Keratinocyte (primary cell): ENCODE measurements at regions not wholly inside any gene's neighbourhood (a gene's known extent, or its start where the extent isn't known, plus 50 kb on each side); places are given as distances from the start of the nearest gene placed in this dataset.

ENCODE experiments used
- DNase-seq: peaks from one replicate; pipeline ENCODE4 v3.0.0-alpha.2; 2011; ENCODE audit warnings: low read depth, missing footprints, low spot score
- FAIRE-seq: peaks from 2 replicates; lab custom pipeline; 2011; peaks lifted over from hg19 to GRCh38; lab: Jason Lieb, UNC
- H2AFZ ChIP-seq: 2 replicates; pipeline ENCODE4 v1.6.0; 2012; ENCODE audit warnings: low read length, control low read depth, inconsistent platforms; ENCODE audit not compliant: control insufficient read depth
- H3K27ac ChIP-seq: 2 replicates; pipeline ENCODE4 v1.5.1; 2011; ENCODE audit warnings: low read length; ENCODE audit not compliant: control insufficient read depth, insufficient read depth
- H3K27me3 ChIP-seq: 3 replicates; pipeline ENCODE4 v1.6.0; 2011; ENCODE audit warnings: low read length; ENCODE audit not compliant: control insufficient read depth, insufficient read depth; ENCODE audit errors: extremely low read depth
- H3K36me3 ChIP-seq, 2 experiments: 2 replicates in 1 of 2; 3 replicates in 1 of 2; pipeline ENCODE4 v1.5.1; 2011; ENCODE audit warnings: low read length in 2 of 2, mild to moderate bottlenecking in 1 of 2; ENCODE audit not compliant: control insufficient read depth in 2 of 2, insufficient read depth in 2 of 2; ENCODE audit errors: extremely low read depth in 1 of 2
- H3K4me1 ChIP-seq: 3 replicates; pipeline ENCODE4 v1.5.1; 2011; ENCODE audit warnings: low read length; ENCODE audit not compliant: control insufficient read depth, insufficient read depth; ENCODE audit errors: extremely low read depth
- H3K4me2 ChIP-seq: 3 replicates; pipeline ENCODE4 v1.6.0; 2011; ENCODE audit warnings: low read depth, low read length; ENCODE audit not compliant: control insufficient read depth, insufficient read depth; ENCODE audit errors: extremely low read depth
- H3K4me3 ChIP-seq, 3 experiments: fragments of 200-600 bp in 1 of 3; sonication (generic) in 1 of 3; 2 replicates in 2 of 3; 3 replicates in 1 of 3; pipeline ENCODE4 v1.5.1; 2011 to 2016; ENCODE audit warnings: low read length in 3 of 3, mild to moderate bottlenecking in 3 of 3, control low read depth in 2 of 3, inconsistent platforms in 1 of 3, low read depth in 1 of 3, mixed read lengths in 1 of 3, mixed run types in 1 of 3, moderate library complexity in 1 of 3; ENCODE audit not compliant: control insufficient read depth in 2 of 3, insufficient read depth in 2 of 3; ENCODE audit errors: extremely low read depth in 1 of 3
- H3K79me2 ChIP-seq: 2 replicates; pipeline ENCODE4 v1.6.0; 2012; ENCODE audit warnings: low read length; ENCODE audit not compliant: control insufficient read depth, insufficient read depth
- H3K9ac ChIP-seq: 3 replicates; pipeline ENCODE4 v1.6.0; 2011; ENCODE audit warnings: low read length; ENCODE audit not compliant: control insufficient read depth, insufficient read depth; ENCODE audit errors: extremely low read depth
- H3K9me1 ChIP-seq: 3 replicates; pipeline ENCODE4 v1.6.0; 2011; ENCODE audit warnings: low read length; ENCODE audit not compliant: control insufficient read depth, insufficient read depth; ENCODE audit errors: extremely low read depth
- H3K9me3 ChIP-seq: 2 replicates; pipeline ENCODE4 v1.5.1; 2012; ENCODE audit warnings: low read depth, low read length; ENCODE audit not compliant: control insufficient read depth
- H4K20me1 ChIP-seq: 3 replicates; pipeline ENCODE4 v1.6.0; 2011; ENCODE audit warnings: low read length; ENCODE audit not compliant: control insufficient read depth, insufficient read depth; ENCODE audit errors: extremely low read depth
- CTCF ChIP-seq, 3 experiments: IDR thresholded peaks in 1 of 3; conservative IDR thresholded peaks in 1 of 3; optimal IDR thresholded peaks in 1 of 3; 2 replicates in 2 of 3; 3 replicates in 1 of 3; pipeline versions ENCODE3 to v1.5.1; 2011; ENCODE audit warnings: low read length in 3 of 3, mild to moderate bottlenecking in 3 of 3, moderate library complexity in 2 of 3, control low read depth in 1 of 3, inconsistent platforms in 1 of 3; ENCODE audit not compliant: insufficient read depth in 2 of 3; ENCODE audit errors: extremely low read depth in 1 of 3
- EZH2 ChIP-seq: IDR thresholded peaks from one replicate; pipeline ENCODE4 v1.6.1; 2012; ENCODE audit warnings: inconsistent platforms, mild to moderate bottlenecking, low read length, moderate library complexity
- dilution Hi-C: fragments of 300-500 bp; cut with MboI; formaldehyde crosslinking; loops from one replicate; pipeline ENCODE4 v1.7.0; 2020; ENCODE audit warnings: low sequenced_read_pairs; ENCODE audit not compliant: extremely low pct_ligation_motif_present

GRCh38 chr6:19299129-19299528 is 538.0 kb upstream of the ID4 start:
- DNase-seq (no peak), FAIRE-seq (no peak)
- Histone ChIP-seq H3K4me2 (no peak overlapping the region), H3K36me3 (no peaks in the 10 kb centered on the region), H3K9ac (no peak overlapping the region), H2AFZ (no peak overlapping the region), H3K79me2 (no peaks in the 10 kb centered on the region), H3K4me3 (no peak overlapping the region), H3K27me3 (no peaks in the 10 kb centered on the region), H4K20me1 (no peaks in the 10 kb centered on the region), H3K27ac (no peak overlapping the region), H3K9me3 (no peaks in the 10 kb centered on the region), H3K4me1 (no peaks in the 10 kb centered on the region), H3K9me1 (no peaks in the 10 kb centered on the region)
- dilution Hi-C loops = no loop called here
- no peak for TF ChIP-seq CTCF (optimal IDR thresholded peaks at IDR 0.05 in 1 of 3, IDR thresholded peaks at IDR 0.05 in 1 of 3, conservative IDR thresholded peaks at IDR 0.05 in 1 of 3; ENCODE audit: extremely low read depth in 1 of 3, insufficient read depth in 2 of 3, low read length in 3 of 3)
- TF ChIP-seq EZH2 = no peak

GRCh38 chr6:19301980-19302379 is 535.2 kb upstream of the ID4 start:
- H3K4me1 ChIP-seq = no peaks in the 10 kb centered on the region
- H3K79me2 ChIP-seq = no peaks in the 10 kb centered on the region
- H2AFZ ChIP-seq = no peak overlapping the region
- dilution Hi-C loops = no loop called here
- H3K9me1 ChIP-seq = no peaks in the 10 kb centered on the region
- H4K20me1 ChIP-seq = no peaks in the 10 kb centered on the region
- no peaks in the 10 kb centered on the region for H3K27me3 ChIP-seq
- TF ChIP-seq CTCF (optimal IDR thresholded peaks at IDR 0.05 in 1 of 3, IDR thresholded peaks at IDR 0.05 in 1 of 3, conservative IDR thresholded peaks at IDR 0.05 in 1 of 3; ENCODE audit: extremely low read depth in 1 of 3, insufficient read depth in 2 of 3, low read length in 3 of 3) = no peak
- TF ChIP-seq EZH2 = no peak
- H3K9me3 ChIP-seq = no peaks in the 10 kb centered on the region
- no peak for FAIRE-seq
- H3K9ac ChIP-seq = no peak overlapping the region
- H3K4me3 ChIP-seq = no peak overlapping the region
- H3K27ac ChIP-seq = no peak overlapping the region
- H3K36me3 ChIP-seq = no peaks in the 10 kb centered on the region
- no peak overlapping the region for H3K4me2 ChIP-seq
- DNase-seq = no peak
